NCI-H128 (cell line): ENCODE measurements at regions not wholly inside any gene's neighbourhood (a gene's known extent, or its start where the extent isn't known, plus 50 kb on each side); places are given as distances from the start of the nearest gene placed in this dataset.
"Not testable (repeated sequence)": the region's sequence is repeated elsewhere in the genome, so short reads cannot be mapped to it uniquely, and the experiment has no call there.

Source experiments
- DNase-seq: peaks from one replicate; lab custom pipeline; 2025; ENCODE audit not compliant: unreplicated experiment; lab: John Stamatoyannopoulos, UW

DNA sequence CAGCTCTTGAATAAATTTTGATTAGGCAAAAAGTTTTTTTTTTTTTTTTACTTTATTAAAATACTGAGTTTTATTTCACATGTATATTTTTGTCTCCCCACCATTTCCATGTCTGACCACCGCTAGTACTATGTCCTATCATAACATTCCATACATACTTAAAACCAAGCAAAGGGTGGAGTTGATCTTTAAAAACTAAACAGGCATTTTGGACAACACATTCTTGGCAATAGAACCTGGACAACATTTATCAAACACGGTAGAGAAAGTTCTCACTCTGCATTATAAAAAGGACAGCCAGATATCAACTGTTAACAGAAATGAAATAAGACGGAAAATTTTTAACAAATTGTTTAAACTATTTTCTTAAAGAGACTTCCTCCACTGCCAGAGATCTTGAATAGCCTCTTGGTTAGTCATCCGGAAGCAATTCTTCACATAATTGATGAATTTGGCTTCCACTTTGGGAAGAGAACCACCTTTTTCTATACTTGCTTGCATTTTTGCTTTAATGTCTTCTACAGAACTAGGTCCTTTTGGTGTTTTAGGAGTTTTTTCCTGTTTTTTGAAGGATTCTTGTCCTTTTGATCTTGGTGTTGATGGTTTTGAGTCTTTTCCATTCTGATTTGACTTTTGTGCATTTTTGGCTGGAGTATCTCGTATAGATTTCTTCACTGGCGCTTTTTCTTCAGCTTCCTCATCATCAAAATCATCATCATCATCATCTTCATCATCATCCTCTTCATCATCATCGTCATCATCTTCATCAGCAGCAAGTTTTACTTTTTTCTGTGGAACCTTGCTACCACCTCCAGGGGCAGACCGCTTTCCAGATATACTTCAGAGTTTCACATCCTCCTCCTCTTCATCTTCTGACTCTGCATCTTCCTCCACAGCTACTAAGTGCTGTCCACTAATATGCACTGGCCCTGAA lies 58.7 kb downstream of the POU5F2 start:
- not testable (repeated sequence) for DNase-seq

- no peak for DNase-seq
Observed at GRCh38 chr5:93681432-93681831, 60.0 kb downstream of the POU5F2 start.

- peak; percentile 50 for DNase-seq
Observed at GRCh38 chr5:93677359-93677891, 64.0 kb downstream of the POU5F2 start.

DNA sequence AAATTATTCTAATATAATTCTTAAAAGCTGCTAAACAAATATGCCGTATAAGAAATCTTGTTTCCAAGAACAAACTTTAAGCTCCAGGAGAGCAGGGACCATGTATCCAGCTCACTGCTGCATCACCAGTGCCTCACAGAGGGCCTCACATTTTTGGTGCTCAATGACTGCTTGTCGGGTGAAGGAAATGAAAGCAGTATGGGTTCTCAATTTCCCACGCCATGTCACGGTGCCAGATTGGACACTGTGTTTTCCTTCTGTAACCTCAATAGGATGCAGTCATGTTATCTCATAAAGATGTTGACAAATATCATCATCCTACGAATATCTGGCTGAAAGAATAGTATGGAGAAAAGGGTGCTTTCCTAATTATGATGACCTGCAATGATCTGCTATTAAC lies 64.7 kb downstream of the POU5F2 start:
- DNase-seq: no peak

- no peak for DNase-seq
Observed at GRCh38 chr5:93675460-93676450, 65.6 kb downstream of the POU5F2 start.

- no peak for DNase-seq
Observed at GRCh38 chr5:93674866-93675459, 66.4 kb downstream of the POU5F2 start.

DNA sequence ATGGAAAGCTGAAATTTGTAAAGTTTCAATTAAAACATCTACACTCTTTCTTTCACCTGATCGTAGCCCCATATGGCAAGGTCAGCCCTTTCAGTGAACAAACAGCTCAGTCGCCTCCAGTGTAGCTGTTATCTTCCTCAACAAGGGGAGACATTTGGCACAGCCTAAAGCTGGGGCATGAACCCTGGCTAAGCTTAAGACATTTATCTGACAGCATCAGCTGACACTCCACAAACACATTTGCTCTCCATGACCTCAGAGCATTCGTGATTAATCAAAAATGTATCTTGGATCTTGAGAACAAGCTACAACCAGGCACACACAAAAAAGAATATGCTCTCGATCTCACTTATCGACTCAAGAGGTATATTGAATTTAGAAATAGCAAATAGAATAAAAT lies 67.3 kb downstream of the POU5F2 start:
- DNase-seq: no peak

GRCh38 chr5:93673316-93673954 lies 68.0 kb downstream of the POU5F2 start:
- no peak for DNase-seq

GRCh38 chr5:93665648-93666047 lies 75.8 kb downstream of the POU5F2 start:
- no peak for DNase-seq

GRCh38 chr5:93660677-93661076 lies 77.7 kb downstream of the NR2F1 start:
- no peak for DNase-seq

- DNase-seq: no peak
Observed at GRCh38 chr5:93658044-93658443, 75.0 kb downstream of the NR2F1 start.

GRCh38 chr5:93654676-93655075 lies 71.7 kb downstream of the NR2F1 start:
- DNase-seq: no peak

- DNase-seq: no peak
Observed at GRCh38 chr5:93653716-93654115, 70.7 kb downstream of the NR2F1 start.

- DNase-seq: no peak
Observed at GRCh38 chr5:93649234-93649900, 66.3 kb downstream of the NR2F1 start.

GRCh38 chr5:93644760-93645159 lies 61.7 kb downstream of the NR2F1 start:
- DNase-seq: no peak
